ENCODE measurements at regions not wholly inside any gene's neighbourhood (a gene's known extent, or its start where the extent isn't known, plus 50 kb on each side); places are given as distances from the start of the nearest gene placed in this dataset.

- TF ChIP-seq CTCF (IDR thresholded peaks at IDR 0.05 in 8 of 11, conservative IDR thresholded peaks at IDR 0.05 in 3 of 11) (no peak), POLR2AphosphoS5 (IDR thresholded peaks at IDR 0.05) (no peak), POLR2A (IDR thresholded peaks at IDR 0.05) (no peak)
Measured at GRCh38 chr1:227403535-227403934, 85.2 kb upstream of the CDC42BPA start.
